GM23248 (cell line): ENCODE measurements at regions not wholly inside any gene's neighbourhood (a gene's known extent, or its start where the extent isn't known, plus 50 kb on each side); places are given as distances from the start of the nearest gene placed in this dataset.

Experiments used
- EZH2 ChIP-seq: fragments of 200-600 bp; sonication (generic); IDR thresholded peaks from 2 replicates; pipeline ENCODE4 v1.6.1; 2018; ENCODE audit warnings: antibody characterized with exemption, mild to moderate bottlenecking; ENCODE audit not compliant: insufficient read depth, poor library complexity, severe bottlenecking
- EZH2phosphoT487 ChIP-seq: fragments of 200-600 bp; sonication (generic); IDR thresholded peaks from 2 replicates; pipeline ENCODE4 v1.6.1; 2018; ENCODE audit warnings: antibody characterized with exemption, moderate library complexity, mild to moderate bottlenecking, low read depth; ENCODE audit not compliant: insufficient read depth

GRCh38 chrY:14438395-14438794 is 85.9 kb upstream of the NLGN4Y start:
- no peak for TF ChIP-seq EZH2phosphoT487
- TF ChIP-seq EZH2: no peak
